ENCODE measurements at regions not wholly inside any gene's neighbourhood (a gene's known extent, or its start where the extent isn't known, plus 50 kb on each side); places are given as distances from the start of the nearest gene placed in this dataset.

DNA sequence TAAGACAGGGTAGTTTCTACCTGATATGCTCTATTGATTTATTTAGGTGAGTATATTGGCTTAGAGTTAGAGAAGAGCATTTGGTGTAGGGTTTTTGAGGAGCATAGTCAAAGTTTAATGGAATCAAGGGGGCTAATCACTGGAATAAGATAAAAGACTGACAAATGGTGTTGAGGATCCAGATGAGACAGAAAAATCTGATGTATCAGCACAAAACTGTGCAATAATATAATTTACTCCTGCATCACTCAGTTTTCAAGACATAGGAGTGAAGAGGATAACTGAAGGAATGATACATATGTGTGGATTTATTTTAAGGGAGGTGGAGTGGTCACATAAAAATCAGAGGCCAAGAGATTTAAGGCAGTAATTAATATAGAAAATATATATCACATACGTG lies 339.2 kb downstream of the NYAP2 start:
- Histone ChIP-seq H3K79me2 (ENCODE audit: insufficient read depth, low read length) (no peaks in the 10 kb centered on the region), H3K9me3 (ENCODE audit: insufficient read depth, low read length) (no peaks in the 10 kb centered on the region), H3F3A (ENCODE audit: insufficient read depth) (no peaks in the 10 kb centered on the region), H2AFZ (ENCODE audit: low read depth, low read length, severe bottlenecking) (no peak overlapping the region), H4K20me1 (ENCODE audit: low read depth, low read length) (no peaks in the 10 kb centered on the region), H3K9ac (ENCODE audit: low read length) (no peak overlapping the region), H3K27ac (ENCODE audit: low read depth, low read length) (no peak overlapping the region), H3K4me3 (ENCODE audit: insufficient read depth, low read length, poor library complexity, severe bottlenecking) (no peak overlapping the region), H3K36me3 (ENCODE audit: low read length) (no peaks in the 10 kb centered on the region), H3K4me2 (ENCODE audit: low read depth, low read length, poor library complexity, severe bottlenecking) (no peak overlapping the region), H3K27me3 (ENCODE audit: low read length) (no peaks in the 10 kb centered on the region), H3K9me2 (replicated peaks; ENCODE audit: insufficient read depth, low read length) (no peaks in the 10 kb centered on the region)
- TF ChIP-seq EZH2phosphoT487 (conservative IDR thresholded peaks at IDR 0.05; ENCODE audit: low read length), result no peak
- TF ChIP-seq, protein P1, sequence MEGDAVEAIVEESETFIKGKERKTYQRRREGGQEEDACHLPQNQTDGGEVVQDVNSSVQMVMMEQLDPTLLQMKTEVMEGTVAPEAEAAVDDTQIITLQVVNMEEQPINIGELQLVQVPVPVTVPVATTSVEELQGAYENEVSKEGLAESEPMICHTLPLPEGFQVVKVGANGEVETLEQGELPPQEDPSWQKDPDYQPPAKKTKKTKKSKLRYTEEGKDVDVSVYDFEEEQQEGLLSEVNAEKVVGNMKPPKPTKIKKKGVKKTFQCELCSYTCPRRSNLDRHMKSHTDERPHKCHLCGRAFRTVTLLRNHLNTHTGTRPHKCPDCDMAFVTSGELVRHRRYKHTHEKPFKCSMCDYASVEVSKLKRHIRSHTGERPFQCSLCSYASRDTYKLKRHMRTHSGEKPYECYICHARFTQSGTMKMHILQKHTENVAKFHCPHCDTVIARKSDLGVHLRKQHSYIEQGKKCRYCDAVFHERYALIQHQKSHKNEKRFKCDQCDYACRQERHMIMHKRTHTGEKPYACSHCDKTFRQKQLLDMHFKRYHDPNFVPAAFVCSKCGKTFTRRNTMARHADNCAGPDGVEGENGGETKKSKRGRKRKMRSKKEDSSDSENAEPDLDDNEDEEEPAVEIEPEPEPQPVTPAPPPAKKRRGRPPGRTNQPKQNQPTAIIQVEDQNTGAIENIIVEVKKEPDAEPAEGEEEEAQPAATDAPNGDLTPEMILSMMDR (IDR thresholded peaks at IDR 0.05; ENCODE audit: insufficient read depth, low read length, poor library complexity, severe bottlenecking), result no peak

DNA sequence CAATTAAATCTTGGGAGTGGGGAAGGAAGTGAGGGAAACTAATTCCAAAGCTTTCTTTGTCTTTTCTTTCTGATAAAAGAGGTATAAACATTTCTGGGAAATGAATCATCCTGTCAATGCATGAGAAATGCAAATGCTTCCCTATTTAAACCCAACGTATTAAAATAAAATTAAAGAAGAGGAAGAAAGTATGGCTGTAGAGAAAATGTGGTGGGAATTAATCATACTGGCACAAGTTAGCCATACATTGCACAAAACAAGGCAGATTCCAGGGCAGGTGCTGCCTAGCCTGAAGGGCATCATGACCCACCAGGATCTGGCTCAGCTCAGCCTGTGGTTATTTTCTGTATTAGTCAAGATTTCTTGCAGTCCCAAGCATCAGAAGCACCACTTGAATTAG lies 338.0 kb downstream of the NYAP2 start:
- no peak overlapping the region for H3K27ac ChIP-seq (ENCODE audit: low read depth, low read length)
- H3F3A ChIP-seq (ENCODE audit: insufficient read depth), result no peaks in the 10 kb centered on the region
- H3K36me3 ChIP-seq (ENCODE audit: low read length), result no peaks in the 10 kb centered on the region
- H3K27me3 ChIP-seq (ENCODE audit: low read length), result no peaks in the 10 kb centered on the region
- no peaks in the 10 kb centered on the region for H3K9me2 ChIP-seq (replicated peaks; ENCODE audit: insufficient read depth, low read length)
- H3K9me3 ChIP-seq (ENCODE audit: insufficient read depth, low read length), result no peaks in the 10 kb centered on the region
- no peak overlapping the region for H3K4me2 ChIP-seq (ENCODE audit: low read depth, low read length, poor library complexity, severe bottlenecking)
- H4K20me1 ChIP-seq (ENCODE audit: low read depth, low read length), result no peaks in the 10 kb centered on the region
- H3K9ac ChIP-seq (ENCODE audit: low read length), result no peak overlapping the region
- H2AFZ ChIP-seq (ENCODE audit: low read depth, low read length, severe bottlenecking), result no peak overlapping the region
- H3K79me2 ChIP-seq (ENCODE audit: insufficient read depth, low read length), result no peaks in the 10 kb centered on the region
- no peak overlapping the region for H3K4me3 ChIP-seq (ENCODE audit: insufficient read depth, low read length, poor library complexity, severe bottlenecking)
- TF ChIP-seq, protein P1 (IDR thresholded peaks at IDR 0.05; ENCODE audit: insufficient read depth, low read length, poor library complexity, severe bottlenecking), result no peak
- no peak for TF ChIP-seq EZH2phosphoT487 (conservative IDR thresholded peaks at IDR 0.05; ENCODE audit: low read length)

GRCh38 chr2:225735844-225736243 lies 336.3 kb downstream of the NYAP2 start:
- H3K36me3 ChIP-seq (ENCODE audit: low read length), result no peaks in the 10 kb centered on the region
- TF ChIP-seq, protein P1 (IDR thresholded peaks at IDR 0.05; ENCODE audit: insufficient read depth, low read length, poor library complexity, severe bottlenecking), result no peak
- TF ChIP-seq EZH2phosphoT487 (conservative IDR thresholded peaks at IDR 0.05; ENCODE audit: low read length), result no peak
- no peak overlapping the region for H3K4me2 ChIP-seq (ENCODE audit: low read depth, low read length, poor library complexity, severe bottlenecking)
- no peaks in the 10 kb centered on the region for H4K20me1 ChIP-seq (ENCODE audit: low read depth, low read length)
- H2AFZ ChIP-seq (ENCODE audit: low read depth, low read length, severe bottlenecking), result no peak overlapping the region
- no peaks in the 10 kb centered on the region for H3F3A ChIP-seq (ENCODE audit: insufficient read depth)
- H3K9me3 ChIP-seq (ENCODE audit: insufficient read depth, low read length), result no peaks in the 10 kb centered on the region
- H3K79me2 ChIP-seq (ENCODE audit: insufficient read depth, low read length), result no peaks in the 10 kb centered on the region
- H3K27ac ChIP-seq (ENCODE audit: low read depth, low read length), result no peak overlapping the region
- H3K4me3 ChIP-seq (ENCODE audit: insufficient read depth, low read length, poor library complexity, severe bottlenecking), result no peak overlapping the region
- no peaks in the 10 kb centered on the region for H3K27me3 ChIP-seq (ENCODE audit: low read length)
- no peaks in the 10 kb centered on the region for H3K9me2 ChIP-seq (replicated peaks; ENCODE audit: insufficient read depth, low read length)
- no peak overlapping the region for H3K9ac ChIP-seq (ENCODE audit: low read length)
